CD14-positive monocyte (primary cell): ENCODE measurements at regions not wholly inside any gene's neighbourhood (a gene's known extent, or its start where the extent isn't known, plus 50 kb on each side); places are given as distances from the start of the nearest gene placed in this dataset.

Experiments used
- DNase-seq, 3 donors: peaks; one replicate each; pipeline ENCODE4 v3.0.0-alpha.2; 2011 to 2022
- H2AFZ ChIP-seq: 2 replicates; pipeline ENCODE4 v1.6.0; 2012; ENCODE audit warnings: mild to moderate bottlenecking, low read depth, low read length, inconsistent platforms; ENCODE audit not compliant: insufficient read depth, poor library complexity, severe bottlenecking
- H3K27ac ChIP-seq, 2 donors: 1 replicate in 1 of 2; 2 replicates in 1 of 2; pipeline ENCODE4 v1.5.1; 2012 to 2013; ENCODE audit warnings: low read length in 2 of 2, control low read depth in 1 of 2, inconsistent platforms in 1 of 2, low read depth in 1 of 2, mild to moderate bottlenecking in 1 of 2
- H3K27me3 ChIP-seq, 2 donors: one replicate each; pipeline versions ENCODE4 v1.6.0 to v1.6.1; 2011 to 2013; ENCODE audit warnings: low read length in 2 of 2; ENCODE audit not compliant: control insufficient read depth in 2 of 2, insufficient read depth in 2 of 2
- H3K36me3 ChIP-seq, 2 donors: replicated peaks in 1 of 2; 1 replicate in 1 of 2; 2 replicates in 1 of 2; pipeline versions ENCODE4 v1.5.1 to v1.6.1; 2012 to 2013; ENCODE audit warnings: low read length in 2 of 2, control low read depth in 1 of 2, inconsistent platforms in 1 of 2, mild to moderate bottlenecking in 1 of 2; ENCODE audit not compliant: insufficient read depth in 2 of 2, control insufficient read depth in 1 of 2
- H3K4me1 ChIP-seq, 2 donors: 1 replicate in 1 of 2; 2 replicates in 1 of 2; pipeline versions ENCODE4 v1.5.1 to v1.6.1; 2012 to 2013; ENCODE audit warnings: low read length in 2 of 2, control low read depth in 1 of 2, inconsistent platforms in 1 of 2, mild to moderate bottlenecking in 1 of 2, moderate library complexity in 1 of 2; ENCODE audit not compliant: insufficient read depth in 2 of 2, control insufficient read depth in 1 of 2
- H3K4me2 ChIP-seq: replicated peaks from 2 replicates; pipeline ENCODE3; 2012; ENCODE audit warnings: low read length, moderate library complexity, mild to moderate bottlenecking; ENCODE audit not compliant: poor library complexity, severe bottlenecking; ENCODE audit errors: extremely low read depth
- H3K4me3 ChIP-seq, 3 experiments: fragments of 200-600 bp in 1 of 3; sonication (generic) in 1 of 3; replicated peaks in 1 of 3; 1 replicate in 2 of 3; 2 replicates in 1 of 3; pipeline ENCODE4 v1.5.1; 2011 to 2013; ENCODE audit warnings: low read length in 3 of 3, mild to moderate bottlenecking in 3 of 3, control low read depth in 2 of 3, low read depth in 2 of 3, inconsistent platforms in 1 of 3, moderate library complexity in 1 of 3
- H3K79me2 ChIP-seq: 2 replicates; pipeline ENCODE4 v1.6.0; 2012; ENCODE audit warnings: mild to moderate bottlenecking, control low read depth, inconsistent platforms, low read length, moderate library complexity; ENCODE audit not compliant: insufficient read depth
- H3K9ac ChIP-seq: 2 replicates; pipeline ENCODE4 v1.6.0; 2017; ENCODE audit warnings: low read length, mild to moderate bottlenecking; ENCODE audit not compliant: insufficient read depth, poor library complexity, severe bottlenecking
- H3K9me3 ChIP-seq, 2 donors: replicated peaks in 1 of 2; 1 replicate in 1 of 2; 2 replicates in 1 of 2; pipeline versions ENCODE4 v1.5.1 to v1.6.1; 2012 to 2013; ENCODE audit warnings: low read length in 2 of 2, control low read depth in 1 of 2; ENCODE audit not compliant: control insufficient read depth in 1 of 2, insufficient read depth in 1 of 2
- H4K20me1 ChIP-seq: 2 replicates; pipeline ENCODE4 v1.6.0; 2012; ENCODE audit warnings: mild to moderate bottlenecking, low read length, control low read depth, moderate library complexity; ENCODE audit not compliant: insufficient read depth
- H3K27ac Mint-ChIP-seq, 7 donors: one replicate each; pipeline ENCODE4 v1.8.0; 2020; ENCODE audit warnings: mild to moderate bottlenecking in 7 of 7, mixed read lengths in 7 of 7, moderate library complexity in 6 of 7, inconsistent platforms in 2 of 7
- H3K27me3 Mint-ChIP-seq, 3 donors: one replicate each; pipeline ENCODE4 v1.8.0; 2021 to 2022; ENCODE audit warnings: low read depth in 3 of 3, mild to moderate bottlenecking in 3 of 3, mixed read lengths in 3 of 3, moderate library complexity in 3 of 3, inconsistent platforms in 1 of 3
- H3K36me3 Mint-ChIP-seq, 2 donors: one replicate each; pipeline ENCODE4 v1.8.0; 2020; ENCODE audit warnings: mixed read lengths in 2 of 2, inconsistent platforms in 1 of 2, mild to moderate bottlenecking in 1 of 2
- H3K4me1 Mint-ChIP-seq: one replicate; pipeline ENCODE4 v1.8.0; 2020; ENCODE audit warnings: mild to moderate bottlenecking, mixed read lengths
- H3K4me3 Mint-ChIP-seq, 2 donors: one replicate each; pipeline ENCODE4 v1.8.0; 2020; ENCODE audit warnings: mild to moderate bottlenecking in 2 of 2, mixed read lengths in 2 of 2, moderate library complexity in 1 of 2
- H3K9me3 Mint-ChIP-seq, 7 donors: one replicate each; pipeline ENCODE4 v1.8.0; 2020 to 2022; ENCODE audit warnings: mixed read lengths in 7 of 7, mild to moderate bottlenecking in 6 of 7, moderate library complexity in 6 of 7, inconsistent platforms in 2 of 7
- CTCF ChIP-seq: fragments of 200-600 bp; IDR thresholded peaks from one replicate; pipeline ENCODE4 v1.8.0; 2022; ENCODE audit warnings: antibody characterized with exemption, mild to moderate bottlenecking
- WGBS: methylation state at CpG from one replicate; pipeline ENCODE4 v1.1.5; 2013; ENCODE audit warnings: missing lambda C conversion rate; ENCODE audit not compliant: insufficient coverage; 5-methylcytosine and 5-hydroxymethylcytosine counted together
- intact Hi-C, 2 donors: fragments of 100-400 bp; cut with micrococcal nuclease; formaldehyde crosslinking; loops; one replicate each; pipeline versions ENCODE4 v1.15.0 to v1.15.1; 2023

GRCh38 chr7:89648509-89648908, 505.8 kb upstream of the STEAP1 start:
- no peak overlapping the region for H3K27ac ChIP-seq
- H3K36me3 ChIP-seq, result no peaks in the 10 kb centered on the region
- intact Hi-C loops, result no loop called here
- no peaks in the 10 kb centered on the region for H3K79me2 ChIP-seq
- H3K36me3 Mint-ChIP-seq, result no peaks in the 10 kb centered on the region
- no peaks in the 10 kb centered on the region for H3K4me1 ChIP-seq
- H3K4me1 Mint-ChIP-seq, result no peaks in the 10 kb centered on the region
- no peaks in the 10 kb centered on the region for H4K20me1 ChIP-seq
- H2AFZ ChIP-seq, result no peak overlapping the region
- H3K4me3 Mint-ChIP-seq, result no peak overlapping the region
- no peak overlapping the region for H3K4me3 ChIP-seq
- no peaks in the 10 kb centered on the region for H3K27me3 ChIP-seq
- H3K27ac Mint-ChIP-seq, result no peak overlapping the region
- WGBS, result no CpG with 5 or more reads among the region's 3 CpGs
- H3K9me3 Mint-ChIP-seq, result peaks cover 0 to 2% (median 0%) of the 10 kb centered on the region in 7 donors
- no peak for TF ChIP-seq CTCF
- no peak overlapping the region for H3K4me2 ChIP-seq
- no peak for DNase-seq
- H3K9me3 ChIP-seq, result peaks cover 0 to 3% of the 10 kb centered on the region in 2 donors
- no peak overlapping the region for H3K9ac ChIP-seq
- H3K27me3 Mint-ChIP-seq, result no peaks in the 10 kb centered on the region

- Histone ChIP-seq H3K4me3 (no peak overlapping the region), H3K79me2 (no peaks in the 10 kb centered on the region), H3K36me3 (no peaks in the 10 kb centered on the region), H4K20me1 (no peaks in the 10 kb centered on the region), H3K27me3 (no peaks in the 10 kb centered on the region), H3K4me2 (no peak overlapping the region), H3K4me1 (no peaks in the 10 kb centered on the region), H3K27ac (no peak overlapping the region), H3K9me3 (peaks cover 0 to 3% of the 10 kb centered on the region in 2 donors), H3K9ac (no peak overlapping the region), H2AFZ (no peak overlapping the region)
- Mint-ChIP-seq H3K27ac (no peak overlapping the region), H3K4me3 (no peak overlapping the region), H3K4me1 (no peaks in the 10 kb centered on the region), H3K36me3 (no peaks in the 10 kb centered on the region), H3K27me3 (no peaks in the 10 kb centered on the region), H3K9me3 (peaks cover 0 to 4% (median 0%) of the 10 kb centered on the region in 7 donors)
- intact Hi-C loops, result no loop called here
- no peak for DNase-seq
- no CpG with 5 or more reads among the region's 1 CpG for WGBS
- no peak for TF ChIP-seq CTCF
These were observed 498.3 kb upstream of the STEAP1 start for GRCh38 chr7:89655946-89656345.
